Endothelial cell (in vitro differentiated cells): ENCODE measurements at regions not wholly inside any gene's neighbourhood (a gene's known extent, or its start where the extent isn't known, plus 50 kb on each side); places are given as distances from the start of the nearest gene placed in this dataset.

ENCODE experiments used
- DNase-seq: peaks from one replicate; pipeline ENCODE4 v3.0.0; 2021; ENCODE audit warnings: low spot score
- H3K27ac Mint-ChIP-seq: one replicate; pipeline ENCODE4 v1.8.0; 2021; ENCODE audit warnings: mixed read lengths, inconsistent platforms; ENCODE audit not compliant: unreplicated experiment
- H3K27me3 Mint-ChIP-seq: one replicate; pipeline ENCODE4 v1.8.0; 2021; ENCODE audit warnings: mild to moderate bottlenecking, moderate library complexity, mixed read lengths, inconsistent platforms; ENCODE audit not compliant: unreplicated experiment
- H3K36me3 Mint-ChIP-seq: one replicate; pipeline ENCODE4 v1.8.0; 2021; ENCODE audit warnings: mild to moderate bottlenecking, low read depth, mixed read lengths, inconsistent platforms; ENCODE audit not compliant: unreplicated experiment
- H3K4me1 Mint-ChIP-seq: one replicate; pipeline ENCODE4 v1.8.0; 2021; ENCODE audit warnings: mild to moderate bottlenecking, mixed read lengths, inconsistent platforms; ENCODE audit not compliant: unreplicated experiment
- H3K4me3 Mint-ChIP-seq: one replicate; pipeline ENCODE4 v1.8.0; 2021; ENCODE audit warnings: mild to moderate bottlenecking, mixed read lengths, inconsistent platforms; ENCODE audit not compliant: unreplicated experiment
- H3K9me3 Mint-ChIP-seq: one replicate; pipeline ENCODE4 v1.8.0; 2021; ENCODE audit warnings: mixed read lengths, inconsistent platforms; ENCODE audit not compliant: unreplicated experiment
- TF ChIP-seq, protein P1 (sequence below): fragments of 200-600 bp; sonication (generic); IDR thresholded peaks from one replicate; pipeline ENCODE4 v1.5.0; 2021; ENCODE audit warnings: antibody characterized with exemption; ENCODE audit not compliant: unreplicated experiment

DNA sequence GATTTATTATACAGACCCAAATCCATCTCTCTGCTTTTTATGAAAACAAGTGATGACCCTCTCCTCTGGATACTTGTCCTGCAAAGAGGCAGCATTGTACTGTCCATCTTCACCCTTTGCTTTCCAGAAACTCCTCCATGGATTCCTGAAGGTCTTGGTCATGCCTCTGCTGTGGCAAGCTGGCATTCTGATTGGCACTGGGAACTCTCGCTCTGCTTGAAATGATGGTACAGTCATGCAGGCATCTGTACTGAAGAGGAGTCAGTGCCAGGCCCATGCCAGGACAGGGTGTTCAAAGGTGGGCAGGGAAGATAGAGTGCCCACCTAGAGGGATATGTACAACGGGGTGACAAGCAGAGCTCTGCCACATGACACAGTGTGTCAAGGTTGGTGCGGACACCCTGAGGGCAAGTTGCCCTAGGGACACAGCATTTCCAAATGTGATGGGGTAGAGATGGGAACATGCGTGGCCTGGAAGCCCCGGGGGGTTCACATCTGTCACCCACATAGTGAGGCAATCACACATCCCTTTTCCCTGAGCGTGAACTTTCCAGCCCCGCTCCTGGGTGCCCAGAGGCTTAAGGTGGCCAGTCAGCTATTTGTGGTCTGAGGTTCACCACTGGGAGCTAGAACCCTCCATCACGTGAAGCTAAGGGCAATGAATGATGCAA lies 235.7 kb upstream of the TCERG1L start:
- Mint-ChIP-seq H3K27me3 (peaks cover 6% of the 10 kb centered on the region), H3K9me3 (peaks cover 27% of the 10 kb centered on the region), H3K27ac (no peak overlapping the region), H3K36me3 (peaks cover 5% of the 10 kb centered on the region), H3K4me1 (no peaks in the 10 kb centered on the region), H3K4me3 (no peak overlapping the region)
- no peak for DNase-seq
- TF ChIP-seq, protein P1, sequence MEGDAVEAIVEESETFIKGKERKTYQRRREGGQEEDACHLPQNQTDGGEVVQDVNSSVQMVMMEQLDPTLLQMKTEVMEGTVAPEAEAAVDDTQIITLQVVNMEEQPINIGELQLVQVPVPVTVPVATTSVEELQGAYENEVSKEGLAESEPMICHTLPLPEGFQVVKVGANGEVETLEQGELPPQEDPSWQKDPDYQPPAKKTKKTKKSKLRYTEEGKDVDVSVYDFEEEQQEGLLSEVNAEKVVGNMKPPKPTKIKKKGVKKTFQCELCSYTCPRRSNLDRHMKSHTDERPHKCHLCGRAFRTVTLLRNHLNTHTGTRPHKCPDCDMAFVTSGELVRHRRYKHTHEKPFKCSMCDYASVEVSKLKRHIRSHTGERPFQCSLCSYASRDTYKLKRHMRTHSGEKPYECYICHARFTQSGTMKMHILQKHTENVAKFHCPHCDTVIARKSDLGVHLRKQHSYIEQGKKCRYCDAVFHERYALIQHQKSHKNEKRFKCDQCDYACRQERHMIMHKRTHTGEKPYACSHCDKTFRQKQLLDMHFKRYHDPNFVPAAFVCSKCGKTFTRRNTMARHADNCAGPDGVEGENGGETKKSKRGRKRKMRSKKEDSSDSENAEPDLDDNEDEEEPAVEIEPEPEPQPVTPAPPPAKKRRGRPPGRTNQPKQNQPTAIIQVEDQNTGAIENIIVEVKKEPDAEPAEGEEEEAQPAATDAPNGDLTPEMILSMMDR, result no peak

DNA sequence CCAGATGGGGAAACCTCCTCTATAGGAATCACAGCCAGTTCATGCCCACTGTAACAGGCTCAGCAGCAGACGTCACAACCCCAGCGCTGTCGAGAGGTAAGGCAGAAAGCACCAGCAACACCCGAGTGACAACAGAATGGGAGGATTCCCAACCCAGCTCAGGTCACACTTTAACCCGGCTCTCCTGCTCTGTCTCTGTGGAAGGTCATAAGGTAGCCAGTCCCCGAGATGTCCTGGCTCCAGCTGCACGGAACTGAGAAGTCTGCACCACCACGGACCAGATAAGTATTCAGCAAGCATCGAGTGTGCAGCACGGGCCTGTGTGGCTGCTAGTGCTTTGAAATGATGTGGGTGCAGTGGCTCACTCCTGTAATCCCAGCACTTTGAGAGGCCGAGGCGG lies 236.7 kb upstream of the TCERG1L start:
- TF ChIP-seq, protein P1, result no peak
- H3K27me3 Mint-ChIP-seq, result peaks cover 6% of the 10 kb centered on the region
- H3K4me1 Mint-ChIP-seq, result no peaks in the 10 kb centered on the region
- no peak overlapping the region for H3K4me3 Mint-ChIP-seq
- no peak for DNase-seq
- no peak overlapping the region for H3K27ac Mint-ChIP-seq
- H3K9me3 Mint-ChIP-seq, result peaks cover 27% of the 10 kb centered on the region
- H3K36me3 Mint-ChIP-seq, result peaks cover 3% of the 10 kb centered on the region

DNA sequence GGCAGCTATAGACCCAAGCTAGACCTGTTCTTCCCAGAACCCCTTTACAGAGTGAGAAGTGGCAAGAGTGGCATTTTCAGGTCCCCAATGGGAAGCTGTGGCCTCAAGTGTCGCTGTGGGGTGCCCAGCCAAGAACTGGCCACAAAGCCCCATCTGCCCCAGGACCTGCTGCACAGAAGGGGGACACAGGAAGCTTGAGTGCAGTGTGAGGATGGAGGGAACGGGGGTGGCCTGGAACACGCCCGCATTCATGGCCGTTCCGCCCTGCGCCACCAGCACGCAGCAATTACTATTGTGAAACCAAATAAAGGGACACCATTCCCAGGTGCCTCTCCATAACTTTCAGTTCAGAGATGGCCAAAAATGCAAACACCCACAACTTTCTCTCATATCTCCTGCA lies 237.6 kb upstream of the TCERG1L start:
- Mint-ChIP-seq H3K36me3 (peaks cover 3% of the 10 kb centered on the region), H3K9me3 (peaks cover 27% of the 10 kb centered on the region), H3K27me3 (peaks cover 6% of the 10 kb centered on the region), H3K27ac (no peak overlapping the region), H3K4me1 (no peaks in the 10 kb centered on the region), H3K4me3 (no peak overlapping the region)
- no peak for DNase-seq
- TF ChIP-seq, protein P1, result no peak

DNA sequence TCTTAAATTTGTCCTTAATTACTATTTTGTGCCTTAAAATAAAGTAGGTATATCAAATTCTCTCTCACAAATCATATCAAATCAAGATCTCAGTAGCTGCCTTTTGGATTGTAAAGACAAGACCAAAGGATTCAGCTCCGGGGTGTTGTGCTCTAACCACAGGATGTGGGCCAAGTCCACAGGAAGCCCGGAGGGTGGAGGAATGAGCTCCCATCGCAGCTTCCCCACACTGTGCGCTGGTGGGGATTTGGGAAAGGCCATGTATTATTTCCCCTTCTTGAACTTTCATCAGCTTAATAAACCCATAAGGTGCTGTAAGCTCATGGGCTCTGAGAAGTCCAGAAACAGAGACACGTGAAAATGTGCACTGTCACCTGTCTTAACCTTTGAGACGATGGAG lies 241.6 kb upstream of the TCERG1L start:
- TF ChIP-seq, protein P1, result no peak
- Mint-ChIP-seq H3K4me3 (no peak overlapping the region), H3K27me3 (peaks cover 9% of the 10 kb centered on the region), H3K4me1 (no peaks in the 10 kb centered on the region), H3K36me3 (peaks cover 4% of the 10 kb centered on the region), H3K27ac (no peak overlapping the region), H3K9me3 (peaks cover 18% of the 10 kb centered on the region)
- no peak for DNase-seq

DNA sequence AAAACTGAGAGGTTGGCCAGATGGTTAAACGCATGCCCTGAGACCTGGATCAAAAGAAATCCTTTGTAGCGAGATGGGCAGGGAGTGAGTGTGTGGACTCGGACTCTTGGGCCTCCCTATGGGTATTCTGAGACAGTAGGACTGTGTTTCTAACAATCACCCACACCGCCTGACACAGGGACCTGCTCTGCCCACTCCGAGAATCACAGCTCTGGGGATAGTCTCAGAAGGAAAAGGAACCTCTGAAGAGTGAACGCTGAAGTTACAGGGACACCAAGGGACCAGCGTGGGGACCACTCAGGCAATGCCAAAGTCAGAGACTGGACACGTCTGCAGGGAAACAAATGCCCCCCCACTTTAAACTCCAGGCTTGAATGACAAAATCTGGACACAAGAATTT lies 242.1 kb upstream of the TCERG1L start:
- peaks cover 4% of the 10 kb centered on the region for H3K36me3 Mint-ChIP-seq
- H3K4me3 Mint-ChIP-seq, result no peak overlapping the region
- H3K9me3 Mint-ChIP-seq, result peaks cover 19% of the 10 kb centered on the region
- no peak overlapping the region for H3K27ac Mint-ChIP-seq
- no peaks in the 10 kb centered on the region for H3K4me1 Mint-ChIP-seq
- no peak for DNase-seq
- TF ChIP-seq, protein P1, result no peak
- H3K27me3 Mint-ChIP-seq, result peaks cover 8% of the 10 kb centered on the region
